GM12892 (cell line): ENCODE measurements at regions not wholly inside any gene's neighbourhood (a gene's known extent, or its start where the extent isn't known, plus 50 kb on each side); places are given as distances from the start of the nearest gene placed in this dataset.

Experiments used
- POLR2AphosphoS5 ChIP-seq: IDR thresholded peaks from 2 replicates; pipeline ENCODE4 v1.6.1; 2011; ENCODE audit warnings: low read depth, low read length, control low read depth
- TAF1 ChIP-seq: IDR thresholded peaks from 2 replicates; pipeline ENCODE4 v1.6.1; 2011; ENCODE audit warnings: low read depth, mild to moderate bottlenecking, control low read depth, low read length, borderline replicate concordance

- no peak for TF ChIP-seq TAF1
- TF ChIP-seq POLR2AphosphoS5: no peak
Measured at GRCh38 chr6:137348777-137349176, 129.6 kb upstream of the IFNGR1 start.
